ENCODE measurements at regions not wholly inside any gene's neighbourhood (a gene's known extent, or its start where the extent isn't known, plus 50 kb on each side); places are given as distances from the start of the nearest gene placed in this dataset.

- Mint-ChIP-seq H3K9me3 (no peaks in the 10 kb centered on the region; a peak in 1 of 5 replicates), H3K36me3 (ENCODE audit: insufficient read depth in 1 of 3, low read depth in 3 of 3) (no peaks in the 10 kb centered on the region), H3K4me1 (no peaks in the 10 kb centered on the region), H3K4me3 (no peak overlapping the region), H3K27me3 (ENCODE audit: low read depth) (peaks cover 75% of the 10 kb centered on the region), H3K27ac (no peak overlapping the region)
- Histone ChIP-seq H3K23me2 (ENCODE audit: insufficient read length, low read depth, low read length, poor library complexity, severe bottlenecking) (no peaks in the 10 kb centered on the region), H2BK5ac (ENCODE audit: insufficient read length, low read length) (no peak overlapping the region), H2AK5ac (ENCODE audit: insufficient read length, low read length) (no peak overlapping the region), H3K9ac (ENCODE audit: extremely low read depth, insufficient read length, low read length) (no peak overlapping the region), H4K91ac (ENCODE audit: insufficient read length, low read depth, low read length) (no peak overlapping the region), H3K23ac (ENCODE audit: insufficient read length, low read depth, low read length) (no peak overlapping the region), H3K4ac (ENCODE audit: low read depth, low read length) (no peak overlapping the region), H2AFZ (ENCODE audit: low read length) (no peak overlapping the region), H3K27ac (ENCODE audit: insufficient read length, low read depth, low read length) (no peak overlapping the region), H3K27me3 (ENCODE audit: insufficient read depth, low read length) (peaks cover 8% of the 10 kb centered on the region; the same call in 1 of the 2 replicates), H3K4me2 (ENCODE audit: insufficient read depth, insufficient read length, low read length) (no peak overlapping the region), H4K5ac (ENCODE audit: insufficient read length, low read depth, low read length) (no peak overlapping the region), H3K56ac (ENCODE audit: insufficient read length, low read depth, low read length) (no peak overlapping the region), H3K4me1 (ENCODE audit: insufficient read depth, low read length) (no peaks in the 10 kb centered on the region), H3K18ac (ENCODE audit: insufficient read length, low read depth, low read length) (no peak overlapping the region), H3K79me1 (ENCODE audit: insufficient read depth, low read depth, low read length, poor library complexity, severe bottlenecking) (no peaks in the 10 kb centered on the region), H4K20me1 (ENCODE audit: control insufficient read depth, insufficient read depth, insufficient read length) (no peaks in the 10 kb centered on the region), H2BK12ac (ENCODE audit: insufficient read length, low read depth, low read length) (no peak overlapping the region), H2BK15ac (ENCODE audit: low read depth, low read length) (no peak overlapping the region), H3K14ac (ENCODE audit: insufficient read depth, low read length) (no peak overlapping the region), H3K9me3 (ENCODE audit: control insufficient read depth, low read depth, low read length) (no peaks in the 10 kb centered on the region), H4K8ac (replicated peaks; ENCODE audit: insufficient read length, low read depth, low read length) (no peak overlapping the region), H2BK120ac (ENCODE audit: low read depth, low read length, poor library complexity, severe bottlenecking) (no peak overlapping the region), H3K79me2 (ENCODE audit: insufficient read depth, low read length) (no peaks in the 10 kb centered on the region), H3T11ph (ENCODE audit: low read length) (no peak overlapping the region), H2BK20ac (ENCODE audit: low read depth, low read length, poor library complexity, severe bottlenecking) (no peak overlapping the region)
- no peak for DNase-seq
- no peak for TF ChIP-seq CTCF (conservative IDR thresholded peaks at IDR 0.05)
- no CpG with 5 or more reads among the region's 3 CpGs for WGBS (ENCODE audit: extremely low coverage, insufficient read length, low lambda C conversion rate)
Observed at GRCh38 chr4:89586318-89586717, 250.6 kb downstream of the SNCA start.

Data from H9 (cell line).